IPS-18c (cell line): ENCODE measurements at regions not wholly inside any gene's neighbourhood (a gene's known extent, or its start where the extent isn't known, plus 50 kb on each side); places are given as distances from the start of the nearest gene placed in this dataset.

Experiments used
- H3K4me3 ChIP-seq: 2 replicates; pipeline ENCODE4 v1.7.0; 2013; ENCODE audit warnings: low read depth, mild to moderate bottlenecking, low read length, moderate library complexity; ENCODE audit not compliant: insufficient read depth
- H3K9me3 ChIP-seq: one replicate; pipeline ENCODE4 v1.6.1; 2013; ENCODE audit warnings: mild to moderate bottlenecking, low read length, moderate library complexity; ENCODE audit not compliant: control insufficient read depth, insufficient read depth

- H3K9me3 ChIP-seq = no peaks in the 10 kb centered on the region
- H3K4me3 ChIP-seq = no peak overlapping the region
Measured at GRCh38 chr5:68375540-68375939, 160.0 kb downstream of the PIK3R1 start.

DNA sequence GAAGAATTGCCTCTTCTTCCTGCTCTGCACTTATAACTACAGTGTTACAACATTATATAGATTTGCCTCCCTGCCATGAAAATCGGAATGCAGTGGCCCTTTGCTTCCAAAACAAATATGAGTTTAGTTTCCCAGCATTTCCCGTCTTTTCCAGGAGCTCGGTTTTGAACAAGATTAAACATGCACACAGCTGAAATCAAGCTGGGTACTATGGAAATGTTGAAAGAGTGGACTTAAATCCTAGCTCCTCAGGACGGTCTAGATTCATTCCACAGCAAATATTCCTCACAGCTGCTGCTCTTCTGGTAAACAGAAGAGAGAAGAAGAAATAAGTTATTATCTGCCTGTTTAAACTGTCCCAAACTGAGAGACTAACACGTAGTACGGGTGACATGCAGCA is 161.4 kb downstream of the PIK3R1 start:
- no peaks in the 10 kb centered on the region for H3K9me3 ChIP-seq

GRCh38 chr5:68377733-68378132 is 162.2 kb downstream of the PIK3R1 start:
- Histone ChIP-seq H3K4me3 (no peak overlapping the region), H3K9me3 (no peaks in the 10 kb centered on the region)

More for the DNA sequence above, 161.4 kb downstream of the PIK3R1 start:
- H3K4me3 ChIP-seq = no peak overlapping the region

- H3K4me3 ChIP-seq = no peak overlapping the region
- no peaks in the 10 kb centered on the region for H3K9me3 ChIP-seq
Measured at GRCh38 chr5:68378204-68378820, 162.8 kb downstream of the PIK3R1 start.

GRCh38 chr5:68379275-68380036 is 163.9 kb downstream of the PIK3R1 start:
- Histone ChIP-seq H3K9me3 (no peaks in the 10 kb centered on the region), H3K4me3 (no peak overlapping the region)

DNA sequence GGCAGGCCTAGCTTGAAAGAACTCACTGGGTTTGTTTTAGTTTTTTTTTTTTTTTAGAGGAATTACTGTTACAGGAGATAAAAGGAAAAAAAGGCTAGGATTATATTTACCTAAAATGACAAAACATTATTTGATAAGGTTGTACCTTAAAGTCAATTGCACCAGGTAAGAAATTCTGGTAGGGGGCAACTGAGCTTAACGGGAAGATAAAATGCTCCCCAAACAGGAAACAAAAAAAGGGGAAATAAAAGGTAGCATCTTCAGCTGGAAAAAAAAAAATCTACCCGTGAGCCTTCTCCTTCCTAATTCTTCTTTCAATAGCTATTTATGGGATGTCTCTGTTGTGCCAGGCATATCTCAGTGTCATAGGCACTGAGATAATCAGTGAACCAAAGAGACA is 164.5 kb downstream of the PIK3R1 start:
- Histone ChIP-seq H3K9me3 (no peaks in the 10 kb centered on the region), H3K4me3 (no peak overlapping the region)

DNA sequence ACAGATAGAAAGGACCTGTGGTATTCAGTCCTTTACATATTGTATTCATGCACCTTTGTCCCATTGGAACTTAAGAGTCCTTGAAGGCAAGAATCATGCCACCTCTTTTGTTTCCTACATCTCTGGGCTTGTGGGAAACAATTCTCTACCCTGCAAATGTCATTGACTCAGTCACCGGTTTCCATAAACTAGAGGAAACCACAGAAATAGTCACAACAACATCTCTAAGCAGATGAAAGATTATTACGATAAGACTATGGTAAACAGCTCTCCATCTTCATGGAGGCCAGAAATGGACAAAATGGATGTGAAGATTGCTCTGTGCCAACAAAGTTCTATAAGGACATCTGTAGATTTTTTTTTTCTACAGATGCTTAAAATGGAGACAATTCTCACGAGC is 165.5 kb downstream of the PIK3R1 start:
- Histone ChIP-seq H3K9me3 (no peaks in the 10 kb centered on the region), H3K4me3 (no peak overlapping the region)

GRCh38 chr5:68381909-68382308 is 166.4 kb downstream of the PIK3R1 start:
- Histone ChIP-seq H3K4me3 (no peak overlapping the region), H3K9me3 (no peaks in the 10 kb centered on the region)

- no peak overlapping the region for H3K4me3 ChIP-seq
- no peaks in the 10 kb centered on the region for H3K9me3 ChIP-seq
Measured at GRCh38 chr5:68382640-68383039, 167.1 kb downstream of the PIK3R1 start.

DNA sequence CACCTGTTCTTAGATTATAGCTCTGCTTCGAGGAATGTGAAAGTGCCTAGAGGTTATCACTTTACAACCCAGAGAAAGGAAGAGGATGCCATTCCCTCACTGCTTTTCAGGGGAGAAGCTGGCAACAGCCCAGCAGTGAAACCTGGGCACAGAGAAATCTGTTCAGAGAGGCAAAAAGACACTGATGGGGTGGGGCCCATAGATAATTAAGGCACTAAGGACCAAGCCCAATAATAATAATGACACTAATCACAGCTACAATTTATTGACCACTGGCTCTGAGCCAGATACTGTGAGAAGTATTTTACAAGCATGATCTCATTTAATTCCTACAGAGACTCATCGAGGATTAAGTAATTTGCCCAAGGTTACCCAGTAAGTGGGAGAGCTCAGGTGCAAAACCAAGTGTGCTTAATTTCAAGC is 168.3 kb downstream of the PIK3R1 start:
- H3K9me3 ChIP-seq = no peaks in the 10 kb centered on the region
- no peak overlapping the region for H3K4me3 ChIP-seq

- H3K4me3 ChIP-seq = no peak overlapping the region
- H3K9me3 ChIP-seq = no peaks in the 10 kb centered on the region
Measured at GRCh38 chr5:68384936-68385594, 169.5 kb downstream of the PIK3R1 start.

- no peak overlapping the region for H3K4me3 ChIP-seq
- no peaks in the 10 kb centered on the region for H3K9me3 ChIP-seq
Measured at GRCh38 chr5:68385936-68386335, 170.4 kb downstream of the PIK3R1 start.

DNA sequence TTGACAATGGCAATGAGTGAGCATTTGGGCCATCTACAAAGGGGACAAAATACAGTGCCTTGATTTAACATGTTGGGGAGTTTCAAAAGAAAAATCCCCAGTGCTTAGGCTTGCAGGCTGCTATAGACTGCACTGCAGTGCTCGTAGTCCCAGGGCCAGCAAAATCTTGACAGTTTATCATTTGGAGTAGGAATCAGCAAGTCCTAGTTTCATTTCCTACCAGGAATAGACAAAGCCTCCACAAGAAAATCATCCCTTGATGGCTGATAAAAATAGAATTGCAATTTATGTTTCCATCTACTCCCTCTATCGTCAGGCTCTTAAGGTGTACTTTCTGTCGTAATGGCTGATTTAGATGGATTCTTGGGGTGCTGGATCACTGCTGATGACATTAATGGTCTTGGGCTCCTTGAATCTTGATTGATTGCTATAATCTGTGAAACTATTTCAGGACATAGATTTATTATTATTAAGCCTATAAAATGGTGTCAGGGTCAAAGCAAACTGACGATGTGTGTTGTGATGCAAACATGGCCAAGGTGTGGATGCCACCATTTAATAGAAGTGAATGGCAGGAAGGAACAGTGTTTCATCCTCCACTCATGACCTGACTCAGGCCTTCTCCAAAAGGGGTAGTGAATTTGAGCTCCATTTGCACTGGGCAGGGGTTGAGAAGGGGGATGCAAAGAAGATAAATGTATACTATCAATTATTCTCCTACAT is 171.7 kb downstream of the PIK3R1 start:
- H3K4me3 ChIP-seq = no peak overlapping the region
- no peaks in the 10 kb centered on the region for H3K9me3 ChIP-seq

- H3K9me3 ChIP-seq = no peaks in the 10 kb centered on the region
Measured at GRCh38 chr5:68389618-68390017, 174.1 kb downstream of the PIK3R1 start.

DNA sequence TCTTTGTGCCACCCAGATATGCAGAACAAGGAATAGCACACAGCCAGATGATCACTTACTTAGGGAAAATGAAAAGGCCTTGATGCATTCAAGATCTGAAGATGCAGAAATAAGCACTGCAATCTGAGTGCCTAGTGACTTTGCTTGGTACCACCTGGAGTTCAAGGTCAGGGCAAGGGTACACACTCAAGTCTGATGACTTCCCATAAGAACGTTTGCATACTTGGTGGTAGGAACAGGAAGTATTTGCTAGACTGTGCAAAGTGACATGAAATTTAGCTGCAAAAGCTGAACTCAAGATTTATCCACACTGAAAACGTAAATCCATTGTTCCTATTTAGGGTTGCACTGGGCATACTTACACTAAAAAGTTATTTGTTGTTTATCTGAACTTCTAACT is 177.1 kb downstream of the PIK3R1 start:
- Histone ChIP-seq H3K9me3 (peaks cover 3% of the 10 kb centered on the region), H3K4me3 (no peak overlapping the region)

More at GRCh38 chr5:68389618-68390017, 174.1 kb downstream of the PIK3R1 start:
- H3K4me3 ChIP-seq = no peak overlapping the region

DNA sequence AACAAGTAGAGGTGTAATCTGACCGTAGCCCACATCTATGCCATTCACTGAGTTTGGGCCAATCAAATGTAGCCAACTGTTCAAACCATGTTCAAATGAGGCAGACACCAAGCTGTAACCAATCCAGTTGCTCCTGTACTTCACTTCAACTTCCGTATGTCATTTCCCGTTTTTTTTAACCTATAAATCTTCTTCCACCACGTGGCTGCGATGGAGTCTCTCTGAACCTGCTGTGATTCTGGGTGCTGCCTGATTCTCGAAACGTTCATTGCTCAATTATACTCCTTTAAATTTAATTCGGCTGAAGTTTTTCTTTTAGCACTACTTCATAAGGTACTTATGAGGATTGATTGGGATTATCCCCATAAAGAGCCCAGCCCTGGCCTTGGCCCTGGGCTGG is 179.7 kb downstream of the PIK3R1 start:
- Histone ChIP-seq H3K9me3 (peaks cover 3% of the 10 kb centered on the region), H3K4me3 (no peak overlapping the region)

DNA sequence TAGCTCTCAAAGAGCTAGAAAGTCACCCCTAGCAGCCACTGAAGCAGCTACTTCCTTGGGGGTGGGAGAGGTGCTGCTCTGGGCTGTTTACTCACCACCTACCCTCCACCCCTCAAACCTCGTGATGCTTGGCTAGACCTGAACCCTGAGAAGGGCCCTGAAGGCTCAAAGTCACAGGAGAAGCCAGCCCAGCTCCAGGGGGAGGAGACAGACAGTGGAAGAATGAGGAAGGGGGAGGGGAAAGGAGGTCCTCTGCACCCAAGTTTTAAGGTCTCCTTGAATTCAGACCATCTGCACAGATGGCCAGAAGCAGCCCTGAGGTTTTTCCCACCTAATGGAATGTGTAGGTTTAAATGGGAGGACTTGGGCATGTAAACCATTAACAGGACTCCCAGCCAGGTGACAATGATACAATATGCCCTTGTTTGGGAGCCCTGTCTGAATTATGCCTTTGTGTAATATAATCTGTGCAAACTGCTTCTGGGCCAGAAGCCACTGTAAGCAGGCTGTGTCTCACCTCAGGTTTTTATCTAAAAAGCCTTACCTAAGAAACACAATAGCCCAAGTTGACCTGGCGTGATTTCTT is 180.5 kb downstream of the PIK3R1 start:
- peaks cover 3% of the 10 kb centered on the region for H3K9me3 ChIP-seq
- H3K4me3 ChIP-seq = no peak overlapping the region
